Adrenal gland (tissue), 9 donors: ENCODE measurements at regions not wholly inside any gene's neighbourhood (a gene's known extent, or its start where the extent isn't known, plus 50 kb on each side); places are given as distances from the start of the nearest gene placed in this dataset.

Experiments used
- DNase-seq, 7 donors: peaks; one replicate each; pipeline ENCODE4 v3.0.0-alpha.2; 2019 to 2020
- H3K27ac ChIP-seq, 5 donors: fragments of 200-600 bp; sonication (generic) in 4 of 5; 1 replicate in 3 of 5; 2 replicates in 2 of 5; pipeline versions ENCODE4 v1.5.1 to v1.8.0; 2016 to 2020; ENCODE audit warnings: mild to moderate bottlenecking in 1 of 5
- H3K27me3 ChIP-seq: fragments of 200-600 bp; 2 replicates; pipeline ENCODE4 v1.8.0; 2021
- H3K36me3 ChIP-seq, 2 donors: fragments of 200-600 bp; replicated peaks in 1 of 2; 1 replicate in 1 of 2; 2 replicates in 1 of 2; pipeline versions ENCODE4 v1.5.1 to v1.8.0; 2018 to 2022
- H3K4me1 ChIP-seq, 2 donors: fragments of 200-600 bp; replicated peaks in 1 of 2; 1 replicate in 1 of 2; 2 replicates in 1 of 2; pipeline versions ENCODE4 v1.5.1 to v1.8.0; 2018 to 2021
- H3K4me3 ChIP-seq, 4 donors: fragments of 200-600 bp; sonication (generic) in 3 of 4; one replicate each; pipeline ENCODE4 v1.5.1; 2016 to 2018
- H3K9me3 ChIP-seq, 3 donors: fragments of 200-600 bp; sonication (generic) in 1 of 3; replicated peaks in 1 of 3; 1 replicate in 2 of 3; 2 replicates in 1 of 3; pipeline versions ENCODE4 v1.5.1 to v1.8.0; 2016 to 2021
- CTCF ChIP-seq, 6 experiments: fragments of 450-650 bp in 4 of 6; fragments of 200-600 bp in 2 of 6; sonication (generic) in 1 of 6; IDR thresholded peaks; 1 replicate in 5 of 6; 2 replicates in 1 of 6; pipeline versions ENCODE4 v1.5.1 to v1.8.0; 2016 to 2021; ENCODE audit warnings: antibody characterized with exemption in 6 of 6, mild to moderate bottlenecking in 2 of 6, moderate library complexity in 1 of 6
- POLR2A ChIP-seq, 2 donors: fragments of 450-650 bp; IDR thresholded peaks; one replicate each; pipeline ENCODE4 v1.6.1; 2017; ENCODE audit warnings: antibody characterized with exemption in 2 of 2, mild to moderate bottlenecking in 2 of 2, moderate library complexity in 1 of 2
- WGBS, 4 donors: extraction: QIAGEN DNeasy Blood & Tissue Kit in 2 of 4; methylation state at CpG; one replicate each; pipeline versions ENCODE4 v1.1.5 to v1.1.7; 2013 to 2017; 5-methylcytosine and 5-hydroxymethylcytosine counted together
- intact Hi-C, 2 donors: fragments of 100-400 bp; cut with DNase I; formaldehyde crosslinking; loops; one replicate each; pipeline versions ENCODE4 v1.14.1 to v1.15.0; 2022 to 2023
- donor health status: healthy with polysubstance abuse.
- donor health status: Bipolar disorder and iron deficiency.
- donor health status: DM: yes; HTN: yes; CAD: no.
- donor health status: DM: no; HTN: no; CAD: no.
- donor health status: DM: no; HTN: no; CAD: no.

GRCh38 chr9:26567976-26568375 is 324.6 kb downstream of the CAAP1 start:
- no peaks in the 10 kb centered on the region for H3K27me3 ChIP-seq
- no peak for DNase-seq
- H3K36me3 ChIP-seq: no peaks in the 10 kb centered on the region
- no peak overlapping the region for H3K27ac ChIP-seq
- no peaks in the 10 kb centered on the region for H3K9me3 ChIP-seq
- no peak for TF ChIP-seq POLR2A (IDR thresholded peaks at IDR 0.05)
- no peak for TF ChIP-seq CTCF (IDR thresholded peaks at IDR 0.05)
- no peaks in the 10 kb centered on the region for H3K4me1 ChIP-seq
- intact Hi-C loops: no loop called here
- no peak overlapping the region for H3K4me3 ChIP-seq
- WGBS, 4 donors: 56 to 67% (median 57%) methylated on average over 2 of the region's 2 CpGs

GRCh38 chr9:26566141-26566540 is 326.5 kb downstream of the CAAP1 start:
- no peaks in the 10 kb centered on the region for H3K36me3 ChIP-seq
- TF ChIP-seq CTCF (IDR thresholded peaks at IDR 0.05): no peak
- no peak for TF ChIP-seq POLR2A (IDR thresholded peaks at IDR 0.05)
- H3K27me3 ChIP-seq: no peaks in the 10 kb centered on the region
- 47 to 83% (median 64%) methylated on average over 1 of the region's 1 CpG for WGBS, 4 donors
- H3K9me3 ChIP-seq: no peaks in the 10 kb centered on the region
- DNase-seq: no peak
- H3K27ac ChIP-seq: no peak overlapping the region
- H3K4me3 ChIP-seq: no peak overlapping the region
- intact Hi-C loops: no loop called here
- no peaks in the 10 kb centered on the region for H3K4me1 ChIP-seq

DNA sequence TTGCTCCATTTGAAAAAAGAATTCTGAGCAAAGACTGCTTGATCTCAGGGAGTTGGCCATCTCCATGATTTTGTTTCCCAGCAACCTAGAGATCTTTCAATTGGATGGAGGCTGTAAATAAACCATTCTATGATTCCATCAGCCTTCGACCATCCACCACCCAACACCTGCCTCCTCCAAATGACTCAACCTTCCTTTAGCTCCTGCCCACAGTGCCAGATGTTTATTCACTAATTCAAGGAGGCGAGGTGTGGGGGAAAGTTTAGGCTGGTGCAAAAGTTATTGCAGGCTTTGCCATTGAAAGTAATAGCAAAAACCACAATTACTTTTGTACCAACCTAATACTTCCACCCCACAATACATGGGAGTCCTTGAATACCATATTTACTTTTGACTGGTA is 327.5 kb downstream of the CAAP1 start:
- H3K36me3 ChIP-seq: no peaks in the 10 kb centered on the region
- no peak overlapping the region for H3K27ac ChIP-seq
- DNase-seq: no peak
- H3K4me3 ChIP-seq: no peak overlapping the region
- intact Hi-C loops: no loop called here
- no peaks in the 10 kb centered on the region for H3K4me1 ChIP-seq
- no peak for TF ChIP-seq POLR2A (IDR thresholded peaks at IDR 0.05)
- TF ChIP-seq CTCF (IDR thresholded peaks at IDR 0.05): no peak
- WGBS, 4 donors: 52 to 70% (median 62%) methylated on average over 2 of the region's 2 CpGs
- H3K27me3 ChIP-seq: no peaks in the 10 kb centered on the region
- H3K9me3 ChIP-seq: no peaks in the 10 kb centered on the region

- no peak overlapping the region for H3K4me3 ChIP-seq
- intact Hi-C loops: no loop called here
- 61 to 71% (median 65%) methylated on average over 1 of the region's 1 CpG for WGBS, 4 donors
These were observed 330.3 kb downstream of the CAAP1 start for GRCh38 chr9:26562338-26562737.

More at GRCh38 chr9:26562338-26562737, 330.3 kb downstream of the CAAP1 start:
- Histone ChIP-seq H3K9me3 (no peaks in the 10 kb centered on the region), H3K36me3 (no peaks in the 10 kb centered on the region), H3K27ac (no peak overlapping the region), H3K4me1 (no peaks in the 10 kb centered on the region), H3K27me3 (no peaks in the 10 kb centered on the region)
- TF ChIP-seq POLR2A (IDR thresholded peaks at IDR 0.05): no peak
- no peak for TF ChIP-seq CTCF (IDR thresholded peaks at IDR 0.05)
- no peak for DNase-seq
